ENCODE measurements at regions not wholly inside any gene's neighbourhood (a gene's known extent, or its start where the extent isn't known, plus 50 kb on each side); places are given as distances from the start of the nearest gene placed in this dataset.

DNA sequence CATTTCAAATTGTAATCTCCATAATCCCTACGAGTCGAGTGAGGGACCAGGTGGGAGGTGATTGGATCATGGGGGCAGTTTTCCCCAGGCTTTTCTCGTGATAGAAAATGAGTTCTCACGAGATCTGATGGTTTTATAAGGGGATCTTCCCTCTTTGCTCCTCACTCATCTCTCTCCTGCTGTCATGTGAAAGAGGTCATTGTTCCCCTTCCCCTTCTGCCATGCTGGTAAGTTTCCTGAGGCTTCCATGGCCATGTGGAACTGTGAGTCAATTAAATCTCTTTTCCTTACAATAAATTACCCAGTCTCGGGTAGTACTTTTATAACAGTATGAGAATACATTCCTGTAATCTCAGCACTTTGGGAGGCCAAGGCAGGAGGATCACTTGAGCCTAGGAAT is 76.7 kb upstream of the MARCHF10 start:
- TF ChIP-seq, protein P1, sequence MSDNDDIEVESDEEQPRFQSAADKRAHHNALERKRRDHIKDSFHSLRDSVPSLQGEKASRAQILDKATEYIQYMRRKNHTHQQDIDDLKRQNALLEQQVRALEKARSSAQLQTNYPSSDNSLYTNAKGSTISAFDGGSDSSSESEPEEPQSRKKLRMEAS (IDR thresholded peaks at IDR 0.05; ENCODE audit: low read depth, low read length), result no peak
- TF ChIP-seq POLR2A (IDR thresholded peaks at IDR 0.05; ENCODE audit: extremely low read depth, insufficient read length), result no peak
- TF ChIP-seq CTCF (IDR thresholded peaks at IDR 0.05; ENCODE audit: low read depth, low read length), result no peak
- TF ChIP-seq MYC (IDR thresholded peaks at IDR 0.05; ENCODE audit: low read depth, low read length), result no peak
- DNase-seq (ENCODE audit: low read depth), result no peak
- no peak overlapping the region for H3K4me3 ChIP-seq (ENCODE audit: low read depth, low read length)

DNA sequence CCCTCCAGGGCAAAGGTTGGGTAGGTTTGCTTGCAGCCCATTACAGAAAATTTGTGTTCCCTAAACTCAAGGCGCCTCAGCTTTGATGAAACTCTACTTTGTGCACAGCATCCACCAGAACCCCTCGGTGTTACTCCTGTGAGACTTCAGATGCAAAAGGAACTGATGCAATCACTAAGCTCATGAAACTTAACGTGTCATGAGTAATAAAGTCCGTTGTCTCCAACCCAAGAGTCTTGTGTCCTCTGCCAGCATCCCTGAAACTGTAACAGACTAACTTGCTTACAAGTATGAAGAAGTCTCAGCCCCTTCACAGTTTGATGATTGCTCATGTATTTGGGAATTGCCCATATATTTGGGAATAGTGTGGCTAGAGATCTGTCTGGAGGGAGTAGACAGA is 74.8 kb upstream of the MARCHF10 start:
- H3K4me3 ChIP-seq (ENCODE audit: low read depth, low read length), result peak overlapping the region; percentile 47
- TF ChIP-seq MYC (IDR thresholded peaks at IDR 0.05; ENCODE audit: low read depth, low read length) (peak; percentile 80), POLR2A (IDR thresholded peaks at IDR 0.05; ENCODE audit: extremely low read depth, insufficient read length) (no peak)
- TF ChIP-seq, protein P1 (IDR thresholded peaks at IDR 0.05; ENCODE audit: low read depth, low read length), result peak; percentile 56
- peak; percentile 90 for DNase-seq (ENCODE audit: low read depth)

DNA sequence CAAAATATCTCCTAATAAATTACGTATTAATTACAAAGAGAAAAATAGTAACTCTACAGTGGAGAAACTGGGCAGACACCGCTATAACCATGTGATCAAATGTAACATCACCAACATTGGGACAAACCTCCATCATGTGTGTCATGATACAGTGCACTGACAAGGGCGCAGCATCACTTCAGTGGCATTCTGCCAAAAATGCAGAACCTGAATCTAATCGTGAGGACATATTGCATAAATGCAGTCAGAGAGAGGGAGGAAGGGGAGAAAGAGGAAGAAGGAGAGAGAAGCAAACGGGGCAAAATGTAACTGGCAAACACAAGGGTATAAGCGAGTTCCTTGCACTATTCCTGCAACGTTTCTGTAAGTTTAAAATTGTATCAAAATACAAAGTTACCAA is 74.2 kb upstream of the MARCHF10 start:
- TF ChIP-seq POLR2A (IDR thresholded peaks at IDR 0.05; ENCODE audit: extremely low read depth, insufficient read length) (no peak), MYC (IDR thresholded peaks at IDR 0.05; ENCODE audit: low read depth, low read length) (no peak), CTCF (IDR thresholded peaks at IDR 0.05; ENCODE audit: low read depth, low read length) (no peak)
- TF ChIP-seq, protein P1 (IDR thresholded peaks at IDR 0.05; ENCODE audit: low read depth, low read length), result peak; percentile 59; the same call in 1 of the 2 replicates
- DNase-seq (ENCODE audit: low read depth), result peak; percentile 91
- peak overlapping the region; percentile 47 for H3K4me3 ChIP-seq (ENCODE audit: low read depth, low read length)

DNA sequence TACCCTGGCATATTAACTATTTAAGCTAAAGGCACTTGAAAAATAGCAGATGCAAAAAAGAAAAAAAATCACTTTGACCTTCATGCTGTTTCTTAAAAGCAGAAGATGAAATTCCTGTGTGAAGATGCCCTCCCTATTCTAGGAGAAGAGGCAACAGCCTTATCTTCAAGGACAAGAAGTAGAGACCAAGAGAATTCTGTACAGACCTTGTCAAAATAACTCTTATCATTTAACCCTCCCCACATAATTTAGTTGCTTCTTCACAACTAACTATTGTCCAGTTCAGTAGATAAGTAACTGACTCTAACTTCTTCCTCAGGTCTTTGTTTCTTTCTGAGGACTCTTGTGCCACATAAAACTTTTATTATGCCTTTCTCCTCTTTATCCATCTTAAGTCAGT is 72.0 kb upstream of the MARCHF10 start:
- H3K4me3 ChIP-seq (ENCODE audit: low read depth, low read length), result no peak overlapping the region
- no peak for DNase-seq (ENCODE audit: low read depth)
- TF ChIP-seq, protein P1 (IDR thresholded peaks at IDR 0.05; ENCODE audit: low read depth, low read length), result no peak
- no peak for TF ChIP-seq POLR2A (IDR thresholded peaks at IDR 0.05; ENCODE audit: extremely low read depth, insufficient read length)

DNA sequence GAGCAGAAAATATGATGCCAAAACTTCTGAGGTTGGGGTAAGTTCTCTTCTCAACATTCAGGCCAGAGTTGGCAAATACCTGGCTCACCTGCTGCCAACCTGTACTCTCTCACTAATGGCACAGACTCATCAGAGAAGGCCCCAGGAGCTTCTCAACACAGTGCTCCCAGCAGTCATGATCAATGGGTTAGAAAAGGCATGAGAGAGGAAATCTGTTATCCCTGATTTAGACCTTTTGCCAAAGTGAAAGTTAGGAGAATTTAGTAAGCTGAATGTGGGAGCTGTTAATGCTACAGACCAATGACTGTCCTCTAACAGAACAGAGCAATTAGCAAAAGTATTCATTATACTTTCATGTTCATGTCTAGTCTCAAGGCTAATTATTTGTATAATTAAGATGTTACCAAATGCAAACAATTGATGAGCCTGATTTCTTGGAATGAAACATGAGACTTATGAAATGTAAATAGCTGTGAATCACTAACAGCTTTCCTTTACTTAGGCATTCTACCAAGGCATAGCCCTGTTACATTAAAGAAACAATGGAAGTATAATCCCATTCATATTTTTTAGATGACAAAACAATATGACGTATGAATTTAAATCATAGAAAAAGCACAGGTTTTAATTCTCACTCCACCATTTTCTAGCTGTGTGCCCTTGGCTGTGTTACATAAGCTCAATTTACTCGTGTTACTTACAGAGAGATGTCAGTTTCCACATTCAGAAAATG is 68.7 kb upstream of the MARCHF10 start:
- H3K4me3 ChIP-seq (ENCODE audit: low read depth, low read length), result no peak overlapping the region
- TF ChIP-seq MYC (IDR thresholded peaks at IDR 0.05; ENCODE audit: low read depth, low read length) (no peak), POLR2A (IDR thresholded peaks at IDR 0.05; ENCODE audit: extremely low read depth, insufficient read length) (no peak), CTCF (IDR thresholded peaks at IDR 0.05; ENCODE audit: low read depth, low read length) (no peak)
- TF ChIP-seq, protein P1 (IDR thresholded peaks at IDR 0.05; ENCODE audit: low read depth, low read length), result no peak
- no peak for DNase-seq (ENCODE audit: low read depth)

DNA sequence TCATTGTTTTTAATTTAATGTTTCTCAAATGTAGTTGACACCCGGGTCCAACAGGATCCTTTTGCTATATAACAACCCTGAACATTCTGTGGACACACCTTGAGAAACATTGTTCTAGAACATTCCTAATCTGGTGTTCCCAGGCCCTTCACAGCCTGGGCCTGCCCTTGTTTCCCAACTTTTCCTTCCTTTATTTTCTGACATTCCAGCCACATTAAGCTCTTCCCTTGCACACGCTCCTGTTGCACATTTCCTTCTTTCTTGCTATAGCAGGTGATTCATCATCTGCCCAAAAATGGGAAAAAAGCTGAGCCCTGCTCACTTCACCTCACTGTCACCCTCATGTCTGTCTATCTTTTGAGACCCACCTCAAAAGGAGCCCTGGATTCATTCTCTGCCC is 67.9 kb upstream of the MARCHF10 start:
- DNase-seq (ENCODE audit: low read depth), result no peak
- TF ChIP-seq MYC (IDR thresholded peaks at IDR 0.05; ENCODE audit: low read depth, low read length), result no peak
- H3K4me3 ChIP-seq (ENCODE audit: low read depth, low read length), result no peak overlapping the region

- no peak for DNase-seq (ENCODE audit: low read depth)
- TF ChIP-seq MYC (IDR thresholded peaks at IDR 0.05; ENCODE audit: low read depth, low read length), result no peak
These were observed 67.2 kb upstream of the MARCHF10 start for GRCh38 chr17:62875296-62875695.

GRCh38 chr17:62871291-62871690 is 63.2 kb upstream of the MARCHF10 start:
- TF ChIP-seq MYC (IDR thresholded peaks at IDR 0.05; ENCODE audit: low read depth, low read length) (no peak), POLR2A (IDR thresholded peaks at IDR 0.05; ENCODE audit: extremely low read depth, insufficient read length) (no peak)
- no peak overlapping the region for H3K4me3 ChIP-seq (ENCODE audit: low read depth, low read length)
- no peak for DNase-seq (ENCODE audit: low read depth)

More at GRCh38 chr17:62875296-62875695, 67.2 kb upstream of the MARCHF10 start:
- H3K4me3 ChIP-seq (ENCODE audit: low read depth, low read length), result no peak overlapping the region
